Liver (tissue), 8 donors: ENCODE measurements at regions not wholly inside any gene's neighbourhood (a gene's known extent, or its start where the extent isn't known, plus 50 kb on each side); places are given as distances from the start of the nearest gene placed in this dataset.
"Not testable (repeated sequence)": the region's sequence is repeated elsewhere in the genome, so short reads cannot be mapped to it uniquely, and the experiment has no call there.

Source experiments
- DNase-seq: peaks from one replicate; pipeline ENCODE4 v3.0.0-alpha.2; 2017; ENCODE audit warnings: low spot score
- H3K27ac ChIP-seq, 2 donors: one replicate each; pipeline ENCODE4 v1.7.0; 2013; ENCODE audit warnings: inconsistent platforms in 2 of 2, low read length in 2 of 2, control low read depth in 1 of 2, low read depth in 1 of 2, mild to moderate bottlenecking in 1 of 2
- H3K27me3 ChIP-seq, 4 donors: one replicate each; pipeline versions ENCODE4 v1.6.1 to v1.7.0; 2013; ENCODE audit warnings: low read length in 3 of 4, inconsistent platforms in 1 of 4, mild to moderate bottlenecking in 1 of 4, moderate library complexity in 1 of 4; ENCODE audit not compliant: control insufficient read depth in 4 of 4, insufficient read depth in 4 of 4
- H3K36me3 ChIP-seq, 4 donors: one replicate each; pipeline versions ENCODE4 v1.6.1 to v1.7.0; 2013; ENCODE audit warnings: low read length in 3 of 4, mild to moderate bottlenecking in 3 of 4, low read depth in 1 of 4, moderate library complexity in 1 of 4; ENCODE audit not compliant: control insufficient read depth in 4 of 4, insufficient read depth in 3 of 4
- H3K4me1 ChIP-seq, 4 donors: one replicate each; pipeline versions ENCODE4 v1.6.1 to v1.7.0; 2013; ENCODE audit warnings: low read length in 3 of 4, mild to moderate bottlenecking in 3 of 4, moderate library complexity in 1 of 4; ENCODE audit not compliant: control insufficient read depth in 4 of 4, insufficient read depth in 4 of 4
- H3K4me3 ChIP-seq, 3 donors: one replicate each; pipeline versions ENCODE4 v1.6.1 to v1.7.0; 2013; ENCODE audit warnings: low read length in 3 of 3, control low read depth in 1 of 3, low read depth in 1 of 3, mild to moderate bottlenecking in 1 of 3
- H3K9ac ChIP-seq, 2 donors: one replicate each; pipeline ENCODE4 v1.7.0; 2013; ENCODE audit warnings: low read length in 2 of 2, mild to moderate bottlenecking in 2 of 2, moderate library complexity in 2 of 2, control low read depth in 1 of 2, low read depth in 1 of 2
- H3K9me3 ChIP-seq, 4 donors: one replicate each; pipeline versions ENCODE4 v1.6.1 to v1.7.0; 2013; ENCODE audit warnings: low read length in 3 of 4; ENCODE audit not compliant: control insufficient read depth in 4 of 4
- EGR1 ChIP-seq, 2 donors: IDR thresholded peaks; 2 replicates each; pipeline ENCODE4 v1.6.1; 2016 to 2018; ENCODE audit warnings: antibody characterized with exemption in 2 of 2, low read depth in 2 of 2
- FOXA1 ChIP-seq: IDR thresholded peaks from 2 replicates; pipeline ENCODE4 v1.6.1; 2016; ENCODE audit warnings: antibody characterized with exemption
- FOXA2 ChIP-seq: IDR thresholded peaks from 2 replicates; pipeline ENCODE4 v1.6.1; 2016; ENCODE audit warnings: antibody characterized with exemption
- GABPA ChIP-seq, 2 donors: IDR thresholded peaks in 1 of 2; conservative IDR thresholded peaks in 1 of 2; 2 replicates each; pipeline ENCODE4 v1.6.1; 2016; ENCODE audit warnings: antibody characterized with exemption in 2 of 2, mild to moderate bottlenecking in 1 of 2, moderate library complexity in 1 of 2
- HNF4A ChIP-seq, 2 donors: conservative IDR thresholded peaks; 2 replicates each; pipeline ENCODE4 v1.6.1; 2016; ENCODE audit warnings: antibody characterized with exemption in 2 of 2, mild to moderate bottlenecking in 2 of 2
- HNF4G ChIP-seq: IDR thresholded peaks from 2 replicates; pipeline ENCODE4 v1.6.1; 2016; ENCODE audit warnings: antibody characterized with exemption
- JUND ChIP-seq, 2 donors: IDR thresholded peaks; 2 replicates each; pipeline ENCODE4 v1.6.1; 2016; ENCODE audit warnings: antibody characterized with exemption in 2 of 2
- NR2F2 ChIP-seq: IDR thresholded peaks from 2 replicates; pipeline ENCODE4 v1.6.1; 2016; ENCODE audit warnings: antibody characterized with exemption
- RAD21 ChIP-seq, 2 donors: IDR thresholded peaks; 2 replicates each; pipeline ENCODE4 v1.6.1; 2016; ENCODE audit warnings: antibody characterized with exemption in 2 of 2, mild to moderate bottlenecking in 2 of 2
- RXRA ChIP-seq, 2 donors: IDR thresholded peaks; 2 replicates each; pipeline ENCODE4 v1.6.1; 2017 to 2018; ENCODE audit warnings: antibody characterized with exemption in 2 of 2, mild to moderate bottlenecking in 1 of 2
- SP1 ChIP-seq: IDR thresholded peaks from 2 replicates; pipeline ENCODE4 v1.6.1; 2018; ENCODE audit warnings: antibody characterized with exemption, mild to moderate bottlenecking
- TAF1 ChIP-seq: conservative IDR thresholded peaks from 2 replicates; pipeline ENCODE4 v1.6.1; 2016; ENCODE audit warnings: antibody characterized with exemption, mild to moderate bottlenecking
- YY1 ChIP-seq: IDR thresholded peaks from 2 replicates; pipeline ENCODE4 v1.6.1; 2016; ENCODE audit warnings: antibody characterized with exemption, mild to moderate bottlenecking
- WGBS: extraction: QIAGEN DNeasy Blood & Tissue Kit; methylation state at CpG from one replicate; pipeline ENCODE4 v1.1.7; 2013; 5-methylcytosine and 5-hydroxymethylcytosine counted together
- TF ChIP-seq, protein P1 (sequence below): IDR thresholded peaks from 2 replicates; pipeline ENCODE4 v1.6.1; 2016; ENCODE audit warnings: antibody characterized with exemption, mild to moderate bottlenecking
- TF ChIP-seq, protein P2 (sequence below): fragments of 150-350 bp; IDR thresholded peaks from 2 replicates; pipeline ENCODE4 v1.5.1; 2017; ENCODE audit warnings: improper control_type of control experiment, low read depth, low read length; ENCODE audit not compliant: missing input control
- TF ChIP-seq, protein P3 (sequence below): IDR thresholded peaks from 2 replicates; pipeline ENCODE4 v1.6.1; 2016; ENCODE audit warnings: antibody characterized with exemption
- TF ChIP-seq, protein P4 (sequence below): IDR thresholded peaks from 2 replicates; pipeline ENCODE4 v1.6.1; 2016; ENCODE audit warnings: antibody characterized with exemption
- TF ChIP-seq, protein P5 (sequence below): IDR thresholded peaks from 2 replicates; pipeline ENCODE4 v1.6.1; 2016; ENCODE audit warnings: antibody characterized with exemption
- donor health status: healthy.
- donor health status: healthy.
- donor health status: healthy.
- donor health status: healthy.
- donor health status: healthy.

DNA sequence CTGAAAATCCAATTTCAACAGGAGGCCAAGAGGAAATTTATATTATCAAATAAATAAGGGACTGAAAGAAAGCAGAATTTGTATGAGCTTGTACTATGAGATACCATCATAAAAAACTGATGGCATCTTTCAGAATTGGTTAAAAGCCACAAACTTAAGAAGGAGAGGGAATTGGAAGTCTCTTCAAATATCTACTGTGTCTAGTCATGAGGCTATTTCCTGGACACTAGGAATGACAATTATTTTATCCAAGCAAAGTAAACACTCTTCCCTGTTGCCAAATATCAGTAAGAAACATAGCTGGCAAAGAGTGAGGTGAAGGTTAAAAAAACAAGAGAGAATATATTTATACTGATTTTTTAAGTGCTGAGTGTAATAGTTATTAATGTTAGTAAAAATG lies 101.5 kb upstream of the ARRDC3 start:
- H3K27me3 ChIP-seq, result no peaks in the 10 kb centered on the region
- H3K9me3 ChIP-seq, result peaks cover 0 to 3% (median 0%) of the 10 kb centered on the region in 4 donors
- no peak for DNase-seq
- H3K36me3 ChIP-seq, result no peaks in the 10 kb centered on the region
- no peaks in the 10 kb centered on the region for H3K4me1 ChIP-seq
- H3K9ac ChIP-seq, result no peak overlapping the region
- H3K4me3 ChIP-seq, result no peak overlapping the region
- TF ChIP-seq HNF4A (conservative IDR thresholded peaks at IDR 0.05) (no peak), HNF4G (no peak), EGR1 (IDR thresholded peaks at IDR 0.05; ENCODE audit: low read depth in 2 of 2) (no peak), FOXA1 (no peak), GABPA (IDR thresholded peaks at IDR 0.05 in 1 of 2, conservative IDR thresholded peaks at IDR 0.05 in 1 of 2) (no peak), SP1 (no peak), YY1 (no peak), TAF1 (no peak), FOXA2 (no peak), JUND (IDR thresholded peaks at IDR 0.05) (no peak), RAD21 (IDR thresholded peaks at IDR 0.05) (no peak), NR2F2 (no peak), RXRA (IDR thresholded peaks at IDR 0.05) (no peak)
- TF ChIP-seq, protein P1, sequence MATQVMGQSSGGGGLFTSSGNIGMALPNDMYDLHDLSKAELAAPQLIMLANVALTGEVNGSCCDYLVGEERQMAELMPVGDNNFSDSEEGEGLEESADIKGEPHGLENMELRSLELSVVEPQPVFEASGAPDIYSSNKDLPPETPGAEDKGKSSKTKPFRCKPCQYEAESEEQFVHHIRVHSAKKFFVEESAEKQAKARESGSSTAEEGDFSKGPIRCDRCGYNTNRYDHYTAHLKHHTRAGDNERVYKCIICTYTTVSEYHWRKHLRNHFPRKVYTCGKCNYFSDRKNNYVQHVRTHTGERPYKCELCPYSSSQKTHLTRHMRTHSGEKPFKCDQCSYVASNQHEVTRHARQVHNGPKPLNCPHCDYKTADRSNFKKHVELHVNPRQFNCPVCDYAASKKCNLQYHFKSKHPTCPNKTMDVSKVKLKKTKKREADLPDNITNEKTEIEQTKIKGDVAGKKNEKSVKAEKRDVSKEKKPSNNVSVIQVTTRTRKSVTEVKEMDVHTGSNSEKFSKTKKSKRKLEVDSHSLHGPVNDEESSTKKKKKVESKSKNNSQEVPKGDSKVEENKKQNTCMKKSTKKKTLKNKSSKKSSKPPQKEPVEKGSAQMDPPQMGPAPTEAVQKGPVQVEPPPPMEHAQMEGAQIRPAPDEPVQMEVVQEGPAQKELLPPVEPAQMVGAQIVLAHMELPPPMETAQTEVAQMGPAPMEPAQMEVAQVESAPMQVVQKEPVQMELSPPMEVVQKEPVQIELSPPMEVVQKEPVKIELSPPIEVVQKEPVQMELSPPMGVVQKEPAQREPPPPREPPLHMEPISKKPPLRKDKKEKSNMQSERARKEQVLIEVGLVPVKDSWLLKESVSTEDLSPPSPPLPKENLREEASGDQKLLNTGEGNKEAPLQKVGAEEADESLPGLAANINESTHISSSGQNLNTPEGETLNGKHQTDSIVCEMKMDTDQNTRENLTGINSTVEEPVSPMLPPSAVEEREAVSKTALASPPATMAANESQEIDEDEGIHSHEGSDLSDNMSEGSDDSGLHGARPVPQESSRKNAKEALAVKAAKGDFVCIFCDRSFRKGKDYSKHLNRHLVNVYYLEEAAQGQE, result no peak
- TF ChIP-seq, protein P2, sequence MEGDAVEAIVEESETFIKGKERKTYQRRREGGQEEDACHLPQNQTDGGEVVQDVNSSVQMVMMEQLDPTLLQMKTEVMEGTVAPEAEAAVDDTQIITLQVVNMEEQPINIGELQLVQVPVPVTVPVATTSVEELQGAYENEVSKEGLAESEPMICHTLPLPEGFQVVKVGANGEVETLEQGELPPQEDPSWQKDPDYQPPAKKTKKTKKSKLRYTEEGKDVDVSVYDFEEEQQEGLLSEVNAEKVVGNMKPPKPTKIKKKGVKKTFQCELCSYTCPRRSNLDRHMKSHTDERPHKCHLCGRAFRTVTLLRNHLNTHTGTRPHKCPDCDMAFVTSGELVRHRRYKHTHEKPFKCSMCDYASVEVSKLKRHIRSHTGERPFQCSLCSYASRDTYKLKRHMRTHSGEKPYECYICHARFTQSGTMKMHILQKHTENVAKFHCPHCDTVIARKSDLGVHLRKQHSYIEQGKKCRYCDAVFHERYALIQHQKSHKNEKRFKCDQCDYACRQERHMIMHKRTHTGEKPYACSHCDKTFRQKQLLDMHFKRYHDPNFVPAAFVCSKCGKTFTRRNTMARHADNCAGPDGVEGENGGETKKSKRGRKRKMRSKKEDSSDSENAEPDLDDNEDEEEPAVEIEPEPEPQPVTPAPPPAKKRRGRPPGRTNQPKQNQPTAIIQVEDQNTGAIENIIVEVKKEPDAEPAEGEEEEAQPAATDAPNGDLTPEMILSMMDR, result no peak
- TF ChIP-seq, protein P3, sequence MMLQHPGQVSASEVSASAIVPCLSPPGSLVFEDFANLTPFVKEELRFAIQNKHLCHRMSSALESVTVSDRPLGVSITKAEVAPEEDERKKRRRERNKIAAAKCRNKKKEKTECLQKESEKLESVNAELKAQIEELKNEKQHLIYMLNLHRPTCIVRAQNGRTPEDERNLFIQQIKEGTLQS, result no peak
- TF ChIP-seq, protein P4, sequence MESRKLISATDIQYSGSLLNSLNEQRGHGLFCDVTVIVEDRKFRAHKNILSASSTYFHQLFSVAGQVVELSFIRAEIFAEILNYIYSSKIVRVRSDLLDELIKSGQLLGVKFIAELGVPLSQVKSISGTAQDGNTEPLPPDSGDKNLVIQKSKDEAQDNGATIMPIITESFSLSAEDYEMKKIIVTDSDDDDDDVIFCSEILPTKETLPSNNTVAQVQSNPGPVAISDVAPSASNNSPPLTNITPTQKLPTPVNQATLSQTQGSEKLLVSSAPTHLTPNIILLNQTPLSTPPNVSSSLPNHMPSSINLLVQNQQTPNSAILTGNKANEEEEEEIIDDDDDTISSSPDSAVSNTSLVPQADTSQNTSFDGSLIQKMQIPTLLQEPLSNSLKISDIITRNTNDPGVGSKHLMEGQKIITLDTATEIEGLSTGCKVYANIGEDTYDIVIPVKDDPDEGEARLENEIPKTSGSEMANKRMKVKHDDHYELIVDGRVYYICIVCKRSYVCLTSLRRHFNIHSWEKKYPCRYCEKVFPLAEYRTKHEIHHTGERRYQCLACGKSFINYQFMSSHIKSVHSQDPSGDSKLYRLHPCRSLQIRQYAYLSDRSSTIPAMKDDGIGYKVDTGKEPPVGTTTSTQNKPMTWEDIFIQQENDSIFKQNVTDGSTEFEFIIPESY, result no peak
- TF ChIP-seq, protein P5, sequence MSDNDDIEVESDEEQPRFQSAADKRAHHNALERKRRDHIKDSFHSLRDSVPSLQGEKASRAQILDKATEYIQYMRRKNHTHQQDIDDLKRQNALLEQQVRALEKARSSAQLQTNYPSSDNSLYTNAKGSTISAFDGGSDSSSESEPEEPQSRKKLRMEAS, result no peak
- H3K27ac ChIP-seq, result no peak overlapping the region

DNA sequence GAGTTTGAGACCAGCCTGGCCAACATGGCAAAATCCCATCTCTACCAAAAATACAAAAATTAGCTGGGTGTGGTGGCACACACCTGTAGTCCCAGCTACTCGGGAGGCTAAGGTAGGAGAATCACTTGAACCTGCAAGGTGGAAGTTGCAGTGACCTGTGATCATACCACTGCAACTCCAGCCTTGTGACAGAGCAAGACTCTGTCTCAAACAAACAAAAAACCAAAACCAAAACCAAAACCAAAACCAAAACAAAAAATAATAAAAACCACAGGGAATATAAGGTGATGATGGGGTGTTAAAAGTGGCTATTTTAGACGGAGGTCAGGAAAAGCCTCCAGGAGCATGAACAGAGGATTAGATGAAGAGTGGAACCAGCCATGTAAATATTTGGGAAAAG lies 96.3 kb upstream of the ARRDC3 start:
- not testable (repeated sequence) for H3K9ac ChIP-seq, H3K4me1 ChIP-seq, H3K27me3 ChIP-seq, H3K9me3 ChIP-seq, H3K36me3 ChIP-seq, H3K27ac ChIP-seq, DNase-seq, H3K4me3 ChIP-seq
- WGBS, result 71% methylated on average over 2 of the region's 2 CpGs
